DOHH2 (cell line): ENCODE measurements at regions not wholly inside any gene's neighbourhood (a gene's known extent, or its start where the extent isn't known, plus 50 kb on each side); places are given as distances from the start of the nearest gene placed in this dataset.
"Not testable (repeated sequence)": the region's sequence is repeated elsewhere in the genome, so short reads cannot be mapped to it uniquely, and the experiment has no call there.

Experiments used
- EZH2phosphoT487 ChIP-seq: fragments of 200-600 bp; sonication (generic); IDR thresholded peaks from 2 replicates; pipeline ENCODE4 v1.6.1; 2017; ENCODE audit warnings: borderline replicate concordance, mild to moderate bottlenecking, antibody characterized with exemption, low read length, moderate library complexity, mixed read lengths
- TF ChIP-seq, protein P1 (sequence below): fragments of 200-600 bp; sonication (generic); IDR thresholded peaks from one replicate; pipeline ENCODE4 v1.5.1; 2014; ENCODE audit warnings: antibody characterized with exemption, mild to moderate bottlenecking, low read depth, low read length; ENCODE audit not compliant: poor library complexity, severe bottlenecking

DNA sequence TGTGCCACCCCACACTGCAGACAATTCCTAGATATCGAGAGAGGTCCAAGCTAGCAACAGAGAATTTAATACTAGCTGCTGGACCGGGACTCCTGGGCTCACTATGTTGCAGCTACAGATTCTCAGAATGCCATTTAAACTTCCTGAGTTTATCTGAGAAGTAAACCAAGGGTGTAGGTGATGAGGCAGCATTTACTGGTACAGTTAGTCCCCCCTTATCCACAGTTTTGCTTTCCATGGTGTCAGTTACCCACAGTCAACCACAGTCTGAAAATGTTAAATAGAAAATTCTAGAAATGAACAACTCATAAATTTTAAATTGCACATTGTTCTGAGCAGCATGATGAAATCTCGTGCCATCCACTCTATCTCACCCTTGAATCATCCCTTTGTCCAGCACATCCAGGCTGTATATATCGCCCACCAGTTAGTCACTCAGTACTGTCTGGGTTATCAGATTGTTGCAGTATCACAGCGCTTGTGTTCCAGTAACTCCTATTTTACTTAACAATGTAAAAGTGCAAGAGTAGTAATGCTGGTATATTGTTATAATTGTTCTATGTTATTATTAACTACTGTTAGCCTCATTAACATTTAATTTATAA, 157.5 kb upstream of the NBPF9 start:
- TF ChIP-seq, protein P1, sequence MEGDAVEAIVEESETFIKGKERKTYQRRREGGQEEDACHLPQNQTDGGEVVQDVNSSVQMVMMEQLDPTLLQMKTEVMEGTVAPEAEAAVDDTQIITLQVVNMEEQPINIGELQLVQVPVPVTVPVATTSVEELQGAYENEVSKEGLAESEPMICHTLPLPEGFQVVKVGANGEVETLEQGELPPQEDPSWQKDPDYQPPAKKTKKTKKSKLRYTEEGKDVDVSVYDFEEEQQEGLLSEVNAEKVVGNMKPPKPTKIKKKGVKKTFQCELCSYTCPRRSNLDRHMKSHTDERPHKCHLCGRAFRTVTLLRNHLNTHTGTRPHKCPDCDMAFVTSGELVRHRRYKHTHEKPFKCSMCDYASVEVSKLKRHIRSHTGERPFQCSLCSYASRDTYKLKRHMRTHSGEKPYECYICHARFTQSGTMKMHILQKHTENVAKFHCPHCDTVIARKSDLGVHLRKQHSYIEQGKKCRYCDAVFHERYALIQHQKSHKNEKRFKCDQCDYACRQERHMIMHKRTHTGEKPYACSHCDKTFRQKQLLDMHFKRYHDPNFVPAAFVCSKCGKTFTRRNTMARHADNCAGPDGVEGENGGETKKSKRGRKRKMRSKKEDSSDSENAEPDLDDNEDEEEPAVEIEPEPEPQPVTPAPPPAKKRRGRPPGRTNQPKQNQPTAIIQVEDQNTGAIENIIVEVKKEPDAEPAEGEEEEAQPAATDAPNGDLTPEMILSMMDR = not testable (repeated sequence)
- TF ChIP-seq EZH2phosphoT487 = not testable (repeated sequence)
